GM18870 (cell line): ENCODE measurements at regions not wholly inside any gene's neighbourhood (a gene's known extent, or its start where the extent isn't known, plus 50 kb on each side); places are given as distances from the start of the nearest gene placed in this dataset.
"Not testable (repeated sequence)": the region's sequence is repeated elsewhere in the genome, so short reads cannot be mapped to it uniquely, and the experiment has no call there.

Experiments used
- ATAC-seq: cut with Tn5 transposase; IDR thresholded peaks from one replicate; pipeline ENCODE4 v1.9.1; 2021; ENCODE audit warnings: moderate library complexity; ENCODE audit not compliant: unreplicated experiment

GRCh38 chr2:111661286-111661940, 222.6 kb downstream of the ANAPC1 start:
- ATAC-seq, result no peak

- no peak for ATAC-seq
Measured at GRCh38 chr2:111662039-111662770, 221.8 kb downstream of the ANAPC1 start.

DNA sequence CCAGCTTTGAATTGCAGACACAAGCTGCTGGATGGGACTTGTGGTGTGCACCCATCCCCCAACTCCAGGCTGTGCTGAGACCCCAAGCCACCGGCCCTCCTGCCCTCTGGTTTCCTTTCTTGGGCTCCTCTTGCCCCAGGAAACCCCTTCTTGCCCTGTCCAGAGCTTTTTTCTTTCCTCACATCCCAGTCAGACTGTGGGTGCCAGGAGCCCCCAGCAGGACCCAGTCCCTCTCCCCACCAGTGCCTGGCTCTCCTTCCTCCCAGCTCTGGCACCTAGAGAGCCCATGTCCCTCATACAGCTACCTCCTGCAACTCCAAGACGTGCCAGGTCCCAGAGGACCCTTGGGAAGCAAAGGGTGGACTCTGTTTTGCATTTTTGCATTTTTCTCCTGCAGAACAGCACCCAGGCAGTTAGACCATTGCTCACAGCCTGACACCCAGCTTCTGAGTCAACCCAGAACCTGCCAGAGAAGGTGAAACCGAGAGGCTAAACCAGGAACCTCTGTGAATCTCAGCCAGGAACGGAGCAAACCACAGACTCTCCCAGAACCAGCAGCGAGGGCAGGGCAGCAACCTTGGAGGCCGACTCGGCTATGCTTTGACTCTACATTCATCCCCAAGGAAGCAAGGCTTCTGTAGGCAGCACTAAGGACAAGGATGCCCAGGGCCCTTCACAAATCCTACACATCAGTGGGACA, 221.1 kb downstream of the ANAPC1 start:
- ATAC-seq, result peak; percentile 55

DNA sequence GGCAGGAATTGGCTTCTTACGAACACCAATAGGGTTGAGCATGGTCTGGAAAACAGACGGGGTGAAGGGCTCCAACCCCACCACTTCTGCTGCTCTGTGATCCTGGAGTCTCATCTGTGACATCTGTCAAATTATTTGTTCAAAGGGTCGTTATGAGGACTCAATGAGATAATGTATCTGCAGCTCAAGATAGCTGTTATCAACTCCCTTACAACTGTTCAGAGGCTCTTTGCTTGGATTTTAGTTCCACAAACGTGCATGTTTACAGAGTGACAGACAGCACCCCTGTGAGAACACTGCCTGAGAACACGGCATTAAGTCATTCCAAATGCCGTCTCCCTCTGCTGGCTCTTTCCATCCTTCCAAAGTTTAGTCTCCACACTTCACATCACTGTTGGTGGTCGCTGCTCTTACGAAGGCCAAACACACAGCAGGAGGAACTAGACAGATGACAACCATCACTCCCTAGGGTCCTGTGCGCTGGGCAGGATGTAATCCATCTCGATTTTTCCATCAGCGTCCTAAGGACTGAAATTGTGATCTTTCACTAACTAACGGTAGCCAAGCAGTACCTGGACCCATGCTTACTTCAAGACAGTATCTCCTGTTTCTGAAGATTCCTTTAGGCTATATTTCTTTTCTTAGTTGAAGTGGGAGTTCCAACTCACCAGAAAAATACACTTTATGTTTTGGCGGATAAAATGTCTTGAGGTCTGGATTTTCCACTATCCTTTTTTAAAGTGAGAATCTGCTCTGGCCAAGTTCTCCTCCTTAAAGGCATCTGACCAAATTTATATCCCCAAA, 220.3 kb downstream of the ANAPC1 start:
- ATAC-seq, result no peak

- ATAC-seq, result no peak
Measured at GRCh38 chr2:111664275-111664850, 219.6 kb downstream of the ANAPC1 start.

- no peak for ATAC-seq
Measured at GRCh38 chr2:111665011-111665410, 219.0 kb downstream of the ANAPC1 start.

DNA sequence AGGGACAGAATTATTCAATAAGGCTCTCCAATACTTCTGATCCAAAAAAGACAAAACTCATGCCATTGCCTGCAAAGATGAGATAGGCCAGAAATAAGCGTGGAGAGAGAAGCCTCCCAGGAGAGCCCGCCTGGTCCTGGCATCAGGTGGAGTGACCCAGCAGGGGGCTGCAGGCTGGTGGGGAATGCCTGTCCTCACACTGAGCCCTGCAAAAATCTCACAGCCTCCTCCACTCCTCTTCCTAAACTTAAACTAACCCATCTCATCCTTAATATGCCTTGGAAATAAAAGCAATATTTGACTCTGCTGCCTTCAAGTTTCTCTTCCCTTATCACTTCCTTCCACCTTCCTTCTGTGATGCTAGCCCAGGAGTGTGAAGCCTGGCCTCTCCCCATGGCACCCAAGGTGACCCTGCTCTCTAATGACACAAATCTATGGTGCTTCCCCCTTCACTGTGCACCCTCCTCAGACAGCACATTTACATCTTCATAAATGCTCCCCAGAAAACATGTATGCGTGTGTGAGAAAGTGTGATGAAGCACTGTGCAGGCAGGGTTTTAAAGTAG, 218.4 kb downstream of the ANAPC1 start:
- no peak for ATAC-seq

- no peak for ATAC-seq
Measured at GRCh38 chr2:111666160-111666559, 217.8 kb downstream of the ANAPC1 start.

DNA sequence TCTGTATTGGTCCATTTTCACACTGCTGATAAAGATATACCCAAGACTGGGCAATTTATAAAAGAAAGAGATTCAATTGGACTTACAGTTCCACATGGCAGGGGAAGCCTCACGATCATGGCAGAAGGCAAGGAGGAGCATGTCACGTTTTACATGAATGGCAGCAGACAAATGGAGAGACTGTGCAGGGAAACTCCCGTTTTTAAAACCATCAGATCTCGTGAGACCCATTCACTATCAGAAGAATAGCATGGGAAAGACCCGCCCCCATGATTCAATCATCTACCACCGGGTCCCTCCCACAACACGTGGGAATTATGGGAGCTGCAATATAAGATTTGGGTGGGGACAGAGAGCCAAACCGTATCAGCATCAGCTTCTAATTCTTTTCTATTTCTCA, 217.0 kb downstream of the ANAPC1 start:
- ATAC-seq, result no peak

GRCh38 chr2:111667542-111668273, 216.3 kb downstream of the ANAPC1 start:
- ATAC-seq, result no peak

- no peak for ATAC-seq
Measured at GRCh38 chr2:111668274-111668616, 215.7 kb downstream of the ANAPC1 start.

DNA sequence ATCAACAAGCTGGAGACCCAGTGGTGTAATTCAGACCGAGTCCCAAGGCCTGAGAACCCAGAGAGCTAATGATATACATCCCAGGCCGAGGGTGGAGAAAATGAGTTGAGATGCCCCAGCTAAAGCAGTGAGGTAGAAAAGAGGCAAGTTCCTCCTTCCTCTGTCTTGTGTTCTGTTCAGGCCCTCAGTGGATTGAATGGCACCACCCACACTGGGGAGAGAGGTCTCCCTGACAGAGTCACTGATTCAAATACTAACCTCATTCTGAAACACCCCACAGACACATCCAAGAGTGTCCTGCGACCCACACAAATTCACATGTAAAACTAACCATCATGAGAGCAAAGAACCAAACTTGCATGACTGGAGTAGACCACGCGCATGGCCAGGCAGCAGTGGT, 215.3 kb downstream of the ANAPC1 start:
- ATAC-seq, result no peak

GRCh38 chr2:111669928-111670695, 213.9 kb downstream of the ANAPC1 start:
- ATAC-seq, result no peak

GRCh38 chr2:111670776-111671175, 213.2 kb downstream of the ANAPC1 start:
- ATAC-seq, result no peak

- no peak for ATAC-seq
Measured at GRCh38 chr2:111671426-111672150, 212.4 kb downstream of the ANAPC1 start.

DNA sequence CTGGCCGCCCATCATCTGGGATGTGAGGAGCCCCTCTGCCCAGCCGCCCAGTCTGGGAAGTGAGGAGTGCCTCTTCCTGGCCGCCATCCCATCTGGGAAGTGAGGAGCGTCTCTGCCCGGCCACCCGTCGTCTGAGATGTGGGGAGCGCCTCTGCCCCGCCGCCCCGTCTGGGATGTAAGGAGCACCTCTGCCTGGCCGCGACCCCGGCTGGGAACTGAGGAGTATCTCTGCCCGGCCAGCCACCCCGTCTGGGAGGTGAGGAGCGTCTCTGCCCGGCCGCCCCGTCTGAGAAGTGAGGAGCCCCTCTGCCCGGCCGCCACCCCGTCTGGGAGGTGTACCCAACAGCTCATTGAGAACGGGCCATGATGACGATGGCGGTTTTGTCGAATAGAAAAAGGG, 211.4 kb downstream of the ANAPC1 start:
- ATAC-seq, result not testable (repeated sequence)

GRCh38 chr2:111673526-111673925, 210.5 kb downstream of the ANAPC1 start:
- ATAC-seq, result no peak

DNA sequence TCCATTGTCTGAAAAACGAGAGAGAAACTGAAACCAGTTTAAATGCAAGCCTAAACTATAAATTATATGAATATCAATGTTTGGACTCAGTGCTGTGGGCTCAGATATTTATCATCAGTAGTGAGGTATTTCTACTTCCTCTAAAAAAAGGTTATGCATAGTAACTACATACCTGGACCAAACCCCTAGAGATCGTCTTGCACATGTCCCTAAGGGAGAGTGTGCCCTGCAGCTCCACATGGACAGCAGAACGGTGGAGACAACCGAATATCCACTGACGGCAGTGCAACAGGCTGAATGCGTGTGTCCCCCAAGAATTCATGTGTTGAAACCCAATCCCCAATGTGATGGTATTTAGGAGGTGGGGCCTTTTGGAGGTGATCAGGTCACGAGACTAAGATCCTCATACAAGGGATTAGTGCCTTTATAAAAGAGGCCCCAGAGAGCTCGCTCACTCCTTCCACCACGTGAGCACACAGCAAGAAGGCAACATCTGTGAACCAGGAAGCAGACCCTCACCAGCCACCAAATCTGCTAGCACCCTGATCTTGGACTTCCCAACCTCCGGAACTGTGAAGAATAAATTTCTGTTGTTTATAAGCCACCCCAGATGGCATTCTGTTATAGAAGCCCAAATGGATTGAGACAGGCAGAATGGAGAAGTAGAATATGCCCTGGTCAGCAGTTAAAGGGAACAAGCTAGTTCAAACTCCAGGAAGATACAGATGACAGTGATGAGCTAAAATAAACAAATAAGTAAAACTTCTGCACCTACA, 208.4 kb downstream of the ANAPC1 start:
- no peak for ATAC-seq
